HG03521 (cell line): ENCODE measurements at regions not wholly inside any gene's neighbourhood (a gene's known extent, or its start where the extent isn't known, plus 50 kb on each side); places are given as distances from the start of the nearest gene placed in this dataset.

Experiments
- ATAC-seq: cut with Tn5 transposase; IDR thresholded peaks from one replicate; pipeline ENCODE4 v1.9.1; 2021; ENCODE audit warnings: mild to moderate bottlenecking, moderate library complexity; ENCODE audit not compliant: unreplicated experiment

DNA sequence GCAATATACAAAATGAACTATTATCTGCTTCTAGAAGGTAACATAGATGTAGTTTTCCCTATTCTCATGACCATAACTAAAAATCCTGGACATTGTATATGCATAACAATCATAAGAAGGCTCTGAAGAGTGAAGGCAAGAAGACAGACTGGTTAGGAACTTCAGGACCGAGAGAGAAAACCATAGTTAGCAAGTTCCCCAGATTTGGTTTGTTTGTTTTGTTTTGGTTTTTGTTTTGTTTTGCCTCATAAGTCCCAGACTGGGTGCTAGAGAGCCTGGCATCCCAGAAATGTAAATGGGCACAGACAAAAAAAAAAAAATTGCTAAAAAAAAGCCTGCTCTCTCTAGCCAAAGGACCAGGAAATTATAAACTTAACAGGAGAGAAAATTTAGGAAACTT is 192.2 kb upstream of the FBXO11 start:
- no peak for ATAC-seq

- ATAC-seq, result no peak
Measured at GRCh38 chr2:48104418-48104817, 198.1 kb upstream of the FBXO11 start.

DNA sequence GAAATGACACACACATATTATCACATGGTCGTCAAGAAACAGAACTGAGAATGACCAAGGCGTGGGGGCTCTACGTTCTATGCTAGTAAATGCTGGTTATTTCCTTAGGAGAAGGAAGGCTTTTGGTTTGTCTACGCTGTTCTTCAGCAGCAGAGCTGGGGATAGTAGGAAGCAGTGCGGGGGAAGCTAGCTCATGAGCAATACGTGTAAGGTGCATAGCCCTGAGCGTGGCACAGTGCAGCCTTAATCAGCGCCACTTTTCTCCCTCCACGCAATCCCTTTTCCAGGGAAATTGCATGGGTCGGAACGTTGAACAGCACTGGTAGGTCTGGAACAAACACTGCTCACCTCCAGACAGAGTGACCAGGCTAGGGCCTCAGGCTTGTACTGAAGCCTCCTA is 199.6 kb upstream of the FBXO11 start:
- no peak for ATAC-seq

- ATAC-seq, result no peak
Measured at GRCh38 chr2:48107326-48107925, 201.1 kb upstream of the FBXO11 start.

DNA sequence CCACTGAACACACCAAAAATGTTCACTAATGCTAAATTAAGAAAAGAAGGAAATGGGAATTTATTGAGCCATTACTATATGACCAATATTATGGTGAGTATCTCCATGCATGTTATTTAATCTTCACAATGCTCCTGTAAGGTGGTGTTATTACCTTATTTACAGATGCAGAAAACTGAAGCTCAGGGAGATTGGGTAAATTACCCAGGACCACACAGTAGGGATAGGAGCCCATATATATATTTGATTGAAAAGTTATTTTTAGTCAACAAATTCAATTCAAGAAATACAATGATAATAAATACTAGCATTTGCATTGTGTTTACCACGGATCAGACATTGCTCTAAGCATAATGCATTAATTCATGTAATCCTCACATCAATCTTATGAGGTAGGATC is 202.2 kb upstream of the FBXO11 start:
- no peak for ATAC-seq

DNA sequence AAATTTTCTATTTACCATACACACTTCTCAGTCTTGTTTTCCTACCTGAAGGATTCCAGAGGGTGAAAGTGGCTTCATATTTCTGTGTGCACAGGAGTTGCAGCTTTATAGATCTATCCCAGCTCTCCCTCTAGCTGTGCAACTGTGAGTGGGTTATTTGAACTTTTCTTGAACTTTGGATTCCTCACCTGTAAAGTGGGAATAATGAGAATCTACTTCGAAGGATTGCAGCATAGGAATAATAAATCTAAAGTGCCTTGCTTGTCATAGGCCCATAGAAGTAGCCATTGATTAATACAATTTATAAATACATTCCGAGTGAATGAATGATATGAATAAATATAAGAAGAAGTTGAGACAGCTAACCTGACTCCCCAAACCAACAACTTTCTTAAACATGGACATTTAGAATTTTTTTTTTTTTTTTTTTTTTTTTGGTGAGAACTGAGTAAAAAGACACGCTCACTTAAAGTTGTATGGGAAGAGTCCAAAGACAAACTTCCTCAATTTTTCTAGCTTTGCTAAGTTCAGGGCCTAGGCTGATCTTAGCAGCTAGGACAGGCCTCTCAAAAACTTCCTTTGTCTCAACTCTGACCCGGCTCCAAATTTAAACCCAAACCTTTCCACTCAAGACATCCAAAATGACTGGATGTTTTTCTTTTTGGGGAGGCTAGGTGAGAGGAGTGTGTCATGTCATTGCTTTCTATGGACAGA is 203.3 kb upstream of the FBXO11 start:
- ATAC-seq, result no peak

DNA sequence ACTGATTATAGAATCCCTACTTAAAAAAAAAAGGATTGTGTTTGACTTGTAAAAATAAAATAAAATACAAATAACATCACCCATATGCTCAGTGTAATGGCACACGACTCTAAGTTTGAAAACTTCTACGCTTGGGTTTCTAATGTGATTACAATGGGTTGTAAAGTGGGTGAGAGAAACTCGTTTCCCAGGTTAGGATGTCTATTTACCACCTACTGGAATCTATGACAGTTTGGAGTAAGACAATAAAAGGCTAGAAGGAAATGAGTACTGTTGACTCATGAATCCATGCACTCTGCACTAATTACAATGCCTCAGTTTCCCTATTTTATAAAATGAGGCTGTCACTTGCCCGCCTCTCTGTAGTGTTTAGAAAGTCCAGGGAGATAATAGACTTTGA is 204.0 kb upstream of the FOXN2 start:
- no peak for ATAC-seq

DNA sequence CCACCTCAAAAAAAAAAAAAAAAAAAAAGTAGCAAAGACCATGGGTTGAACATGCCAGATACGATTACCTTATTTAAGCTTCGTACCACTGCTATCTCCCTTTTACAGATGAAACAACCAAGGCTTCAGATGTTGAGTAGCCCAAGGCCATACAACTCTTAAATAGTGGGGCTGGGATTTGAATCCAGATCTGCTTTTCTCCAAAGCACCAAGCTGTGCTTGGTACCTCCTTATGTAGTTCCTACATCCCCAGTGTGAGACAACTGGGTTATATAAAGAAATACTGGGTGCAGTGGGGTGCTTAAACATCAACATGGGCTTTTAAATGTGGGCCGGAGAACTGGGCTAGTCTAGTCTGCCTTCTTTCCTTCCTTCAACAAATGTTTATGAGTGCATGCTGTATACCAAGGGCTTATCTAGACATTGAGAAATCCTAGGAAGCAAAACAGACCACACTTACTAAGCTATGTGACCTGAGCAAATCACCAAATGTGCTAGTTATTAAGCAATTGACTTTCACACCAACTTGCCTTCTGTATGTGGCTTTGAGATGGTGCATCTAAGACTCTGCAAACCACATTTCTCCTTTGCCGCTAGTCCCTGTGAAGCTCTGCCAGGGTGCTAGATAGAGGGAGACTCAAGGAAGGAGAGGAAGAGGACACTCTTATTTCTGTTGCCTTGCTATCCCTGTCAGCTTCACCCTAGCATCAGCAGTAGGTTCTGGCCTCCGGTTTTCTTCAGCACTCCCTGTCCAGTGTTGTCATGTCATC is 201.4 kb upstream of the FOXN2 start:
- ATAC-seq, result no peak

GRCh38 chr2:48113767-48114166 is 200.7 kb upstream of the FOXN2 start:
- ATAC-seq, result no peak

DNA sequence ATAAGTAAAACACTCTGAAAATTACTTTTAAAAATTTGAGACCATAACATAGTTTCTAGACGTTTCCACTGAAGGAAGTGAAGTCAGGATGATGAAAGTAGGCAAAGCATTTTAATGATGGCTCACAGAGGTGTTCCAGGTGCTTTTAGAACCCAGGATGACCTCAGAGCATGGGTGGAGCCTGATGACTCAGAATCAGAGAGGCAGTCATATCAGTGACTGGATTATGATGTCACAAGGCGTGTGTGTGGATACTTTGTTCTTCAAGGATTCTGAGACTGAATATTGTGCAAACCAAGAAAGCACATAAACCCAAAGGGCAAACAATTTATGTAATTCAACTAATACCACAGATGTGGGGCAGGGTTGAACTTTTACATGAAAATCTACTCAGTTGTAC is 200.2 kb upstream of the FOXN2 start:
- no peak for ATAC-seq

GRCh38 chr2:48116497-48116896 is 198.0 kb upstream of the FOXN2 start:
- no peak for ATAC-seq

- ATAC-seq, result no peak
Measured at GRCh38 chr2:48118895-48119294, 195.6 kb upstream of the FOXN2 start.

- ATAC-seq, result no peak
Measured at GRCh38 chr2:48120112-48120511, 194.4 kb upstream of the FOXN2 start.

DNA sequence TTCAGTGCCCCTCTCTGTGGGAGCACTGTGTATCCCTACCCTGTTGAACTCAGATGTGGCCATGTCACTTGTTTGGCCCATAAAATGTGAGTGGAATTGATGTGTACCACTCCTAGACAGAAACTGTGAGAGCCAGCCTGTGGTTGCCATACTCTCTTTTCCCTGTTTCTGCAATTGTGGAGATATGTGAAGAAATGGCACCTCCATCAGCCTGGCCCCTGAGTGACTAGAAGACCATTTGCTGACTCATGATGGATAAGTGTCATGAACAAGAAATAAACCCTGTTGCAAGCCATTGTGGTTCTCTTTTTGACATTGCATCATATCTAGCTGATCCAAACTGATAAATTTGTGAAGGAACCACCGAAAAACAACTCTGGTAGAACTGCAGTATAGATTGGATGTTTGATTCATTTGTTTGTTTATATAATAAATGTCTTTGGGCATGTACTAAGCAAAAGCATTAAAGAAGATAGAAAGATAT is 193.7 kb upstream of the FOXN2 start:
- ATAC-seq, result no peak

- ATAC-seq, result no peak
Measured at GRCh38 chr2:48122166-48122565, 192.3 kb upstream of the FOXN2 start.

DNA sequence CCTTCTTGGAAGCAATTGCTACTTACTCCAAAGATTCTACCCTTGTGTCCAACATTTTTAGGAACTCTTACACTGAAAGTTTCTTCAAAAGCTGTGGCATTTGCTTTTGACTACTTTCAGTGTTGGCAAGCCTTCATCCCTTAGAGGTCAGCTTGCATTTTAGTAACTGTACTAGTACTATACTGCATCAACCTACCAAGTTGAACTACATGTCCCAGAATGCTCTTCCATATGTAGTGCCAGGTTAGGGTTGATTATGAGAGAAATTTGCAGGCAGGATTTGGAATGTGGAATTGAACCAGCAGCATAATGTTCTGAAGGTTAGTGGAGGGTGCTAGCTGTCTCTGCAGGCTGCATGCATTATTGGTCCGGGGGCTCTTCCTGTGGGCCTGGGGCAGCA is 189.9 kb upstream of the FOXN2 start:
- ATAC-seq, result no peak

GRCh38 chr2:48126162-48126561 is 188.3 kb upstream of the FOXN2 start:
- ATAC-seq, result no peak

- no peak for ATAC-seq
Measured at GRCh38 chr2:48127612-48128191, 186.8 kb upstream of the FOXN2 start.

GRCh38 chr2:48129293-48129950 is 185.1 kb upstream of the FOXN2 start:
- no peak for ATAC-seq

GRCh38 chr2:48131539-48132270 is 182.8 kb upstream of the FOXN2 start:
- ATAC-seq, result no peak

- no peak for ATAC-seq
Measured at GRCh38 chr2:48132271-48132625, 182.2 kb upstream of the FOXN2 start.
